NCI-H82 treated with DMSO at 0.1 percent for 48 hours (cell line): ENCODE measurements at regions not wholly inside any gene's neighbourhood (a gene's known extent, or its start where the extent isn't known, plus 50 kb on each side); places are given as distances from the start of the nearest gene placed in this dataset.
"Not testable (repeated sequence)": the region's sequence is repeated elsewhere in the genome, so short reads cannot be mapped to it uniquely, and the experiment has no call there.

Experiments
- DNase-seq: peaks from one replicate; lab custom pipeline; 2025; ENCODE audit not compliant: unreplicated experiment; lab: John Stamatoyannopoulos, UW

DNA sequence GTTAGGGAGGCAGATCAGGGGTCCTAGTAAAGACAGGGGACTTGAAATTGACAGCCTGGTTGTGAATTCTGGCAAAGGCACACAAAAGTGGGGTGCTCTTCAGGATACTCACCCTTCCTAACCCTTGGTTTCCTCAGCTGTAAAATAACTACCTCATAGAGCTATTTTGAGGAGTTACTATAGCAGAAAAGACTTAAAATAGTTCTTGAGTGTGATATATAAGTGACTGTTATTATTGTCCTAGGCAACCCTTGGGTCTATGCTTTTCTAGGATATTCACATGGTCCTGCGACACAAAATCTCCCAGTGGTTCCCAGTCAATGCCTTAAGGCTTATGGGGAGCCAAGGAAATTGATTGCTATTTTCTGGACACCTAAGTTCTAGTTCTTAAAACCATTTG, 98.1 kb upstream of the NAMPT start:
- no peak for DNase-seq

DNA sequence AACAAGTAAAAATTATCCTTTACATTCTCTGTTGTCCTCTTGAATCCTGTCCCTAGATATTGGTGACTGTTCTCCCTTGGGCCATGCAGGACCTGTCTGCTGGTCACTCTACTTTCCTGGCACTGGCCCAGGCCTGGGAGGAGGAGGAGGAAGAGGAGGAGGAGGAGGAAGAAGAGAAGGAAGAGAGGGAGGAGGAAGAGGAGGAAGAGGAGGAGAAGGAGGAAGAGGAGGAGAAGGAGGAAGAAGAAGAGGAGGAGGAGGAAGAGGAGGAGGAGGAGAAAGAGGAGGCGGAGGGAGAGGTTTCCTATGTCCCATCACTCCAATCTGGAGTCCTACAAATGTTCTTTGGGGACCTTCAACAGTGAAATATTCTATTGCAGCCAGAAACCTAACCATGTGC, 97.3 kb upstream of the NAMPT start:
- DNase-seq = no peak

DNA sequence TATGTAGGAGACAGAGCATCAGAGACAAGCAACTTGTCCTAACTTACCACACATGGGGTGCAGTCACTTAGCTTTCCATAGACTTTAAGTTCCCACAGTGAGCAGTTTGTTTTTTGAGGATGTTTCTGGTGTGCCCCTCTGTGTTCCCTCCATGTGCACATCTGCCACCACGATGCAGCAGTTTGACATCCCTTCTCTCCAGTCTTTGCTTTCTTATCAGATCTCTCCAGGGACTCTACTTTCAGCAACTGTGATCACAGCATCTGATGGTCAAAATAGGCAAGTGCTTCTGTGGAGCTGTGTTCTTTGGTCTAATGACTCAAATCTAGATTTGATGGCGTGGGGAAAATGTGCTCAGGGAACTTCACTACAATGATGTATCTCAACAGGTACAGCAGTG, 96.5 kb upstream of the NAMPT start:
- DNase-seq = no peak

DNA sequence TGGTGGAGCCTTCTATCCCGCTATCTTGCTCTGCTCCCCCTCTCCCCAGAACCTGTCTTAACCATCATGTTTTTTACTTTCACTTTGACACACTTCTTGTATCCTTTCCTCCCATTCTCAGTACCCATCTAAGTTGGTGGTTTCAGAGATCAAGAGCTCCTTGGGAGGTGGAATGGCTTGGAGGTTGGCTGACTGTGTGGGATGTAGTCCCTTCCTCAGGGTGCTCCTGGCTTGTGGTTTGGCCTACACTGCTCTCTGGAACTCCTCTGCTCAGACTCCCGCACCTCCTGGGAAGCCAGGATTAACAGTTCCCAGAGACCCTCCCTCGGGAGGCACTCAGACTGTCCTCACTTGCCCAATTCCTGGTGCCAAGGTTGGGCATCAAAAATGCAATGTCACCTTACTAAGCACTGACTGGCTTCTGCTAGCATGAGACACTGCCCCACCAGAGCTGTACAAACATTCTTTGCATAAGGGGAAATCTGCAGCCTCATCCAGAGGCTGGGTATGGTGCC, 93.1 kb upstream of the NAMPT start:
- DNase-seq = no peak

DNA sequence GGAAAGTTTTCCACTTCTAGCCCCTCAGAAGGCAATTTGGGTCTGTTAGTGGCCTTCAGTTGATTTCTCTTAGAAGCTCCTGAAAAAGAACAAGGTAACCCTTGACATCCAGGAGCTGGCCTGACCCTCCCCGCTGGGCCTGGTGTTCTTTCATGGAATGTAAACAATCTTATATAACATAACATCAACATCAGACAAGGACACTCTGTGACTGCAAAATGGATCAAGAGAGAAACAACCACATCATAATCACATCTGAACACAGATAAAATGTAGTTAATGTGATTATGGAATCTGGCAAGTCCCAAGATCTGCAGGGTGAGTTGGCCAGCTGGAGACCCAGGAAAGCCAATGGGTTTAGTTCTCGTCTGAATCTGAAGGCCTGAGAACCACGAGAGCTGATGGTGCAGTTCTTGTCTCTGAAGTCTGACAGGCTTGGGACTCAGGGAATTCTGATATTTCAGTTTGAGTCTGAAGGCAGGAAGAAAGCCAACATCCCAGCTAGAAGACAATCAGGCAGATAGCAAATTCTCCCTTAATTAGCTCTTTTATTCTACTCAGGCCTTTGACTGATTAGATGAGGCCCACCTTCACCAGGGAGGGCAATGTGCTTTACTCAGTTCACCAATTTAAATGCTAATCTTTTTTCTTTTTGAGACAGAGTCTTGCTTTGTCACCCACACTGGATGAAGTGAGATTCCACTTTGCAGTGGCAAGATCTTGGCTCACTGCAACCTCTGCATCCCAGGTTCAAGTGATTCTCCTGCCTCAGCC, 91.4 kb upstream of the NAMPT start:
- peak; percentile 42 for DNase-seq

- no peak for DNase-seq
Measured at GRCh38 chr7:106375499-106375898, 90.7 kb upstream of the NAMPT start.

DNA sequence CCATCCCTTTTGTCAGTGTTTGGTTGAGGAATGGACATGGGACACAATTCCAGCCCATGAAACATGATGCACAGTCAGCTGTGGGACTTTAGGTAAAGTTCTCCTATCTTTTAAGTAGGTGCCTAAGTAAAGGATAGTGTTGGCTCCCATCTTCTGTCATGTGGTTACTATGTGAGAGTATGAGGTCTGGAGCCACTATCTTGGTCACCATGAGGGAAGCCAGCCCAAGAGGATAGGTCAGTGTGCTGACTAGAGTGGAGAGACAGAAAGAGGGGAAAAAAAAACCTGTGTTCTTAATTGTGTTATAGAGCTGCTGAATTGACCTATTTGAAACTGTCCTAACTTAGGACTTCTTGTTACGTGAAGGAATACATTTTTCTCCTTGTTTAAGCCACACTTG, 89.7 kb upstream of the NAMPT start:
- no peak for DNase-seq

- DNase-seq = no peak
Measured at GRCh38 chr7:106372595-106373318, 88.0 kb upstream of the NAMPT start.

DNA sequence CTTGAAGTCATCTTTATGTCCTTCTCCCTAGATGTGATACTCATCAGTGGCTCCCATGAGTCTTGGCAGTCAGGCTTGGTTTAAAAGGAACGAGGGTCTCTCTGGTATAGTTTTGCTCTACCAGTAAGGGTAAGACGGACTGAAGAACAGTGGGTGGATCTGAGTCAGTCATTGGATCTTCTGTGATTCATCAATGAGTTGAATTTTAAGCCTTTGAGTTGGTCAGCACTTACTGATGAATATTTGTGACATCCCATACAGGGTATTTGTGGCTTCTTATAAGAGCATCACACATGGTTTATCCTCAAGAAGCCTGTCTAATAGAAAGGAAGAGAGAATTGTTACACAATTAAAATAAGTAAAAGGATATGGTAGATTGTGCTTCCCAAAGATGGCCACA, 87.3 kb upstream of the NAMPT start:
- DNase-seq = no peak

- no peak for DNase-seq
Measured at GRCh38 chr7:106371629-106372028, 86.8 kb upstream of the NAMPT start.

DNA sequence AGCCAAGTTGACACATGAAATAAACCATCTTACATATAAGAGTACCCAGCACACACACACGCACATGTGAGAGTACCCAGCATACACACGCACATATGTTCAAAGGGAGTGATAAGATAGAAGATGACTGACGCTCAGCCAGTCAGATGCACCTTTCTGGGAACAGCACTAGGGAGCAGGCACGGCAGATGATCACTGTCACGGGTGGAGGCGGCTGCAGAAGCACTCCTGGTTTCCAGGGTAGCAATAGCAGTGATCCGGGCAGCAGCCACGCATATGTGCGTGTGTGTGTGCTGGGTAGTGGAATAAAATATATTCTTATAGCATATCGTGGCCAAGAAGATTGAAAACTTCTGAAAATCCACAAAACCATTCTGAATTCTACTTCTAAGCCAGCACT, 85.8 kb upstream of the NAMPT start:
- DNase-seq = no peak

DNA sequence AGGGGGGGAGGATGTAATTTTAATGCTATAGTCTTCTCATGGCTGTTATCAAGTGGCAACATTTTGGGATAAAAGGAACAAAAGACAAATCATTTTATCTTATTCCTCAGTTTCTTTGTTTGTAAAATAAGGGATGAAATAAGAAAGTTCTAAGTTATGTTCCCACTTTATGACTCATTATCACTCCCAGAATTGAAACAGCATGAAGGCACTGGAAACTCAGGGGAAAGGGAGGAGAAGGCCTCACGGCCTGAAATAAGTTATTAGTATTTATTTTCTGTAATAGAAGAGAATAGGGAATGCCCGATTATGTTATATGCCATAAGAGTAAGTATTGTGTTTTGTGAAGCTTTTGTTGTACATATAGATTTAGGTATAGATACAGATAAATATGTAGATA, 85.0 kb upstream of the NAMPT start:
- no peak for DNase-seq

DNA sequence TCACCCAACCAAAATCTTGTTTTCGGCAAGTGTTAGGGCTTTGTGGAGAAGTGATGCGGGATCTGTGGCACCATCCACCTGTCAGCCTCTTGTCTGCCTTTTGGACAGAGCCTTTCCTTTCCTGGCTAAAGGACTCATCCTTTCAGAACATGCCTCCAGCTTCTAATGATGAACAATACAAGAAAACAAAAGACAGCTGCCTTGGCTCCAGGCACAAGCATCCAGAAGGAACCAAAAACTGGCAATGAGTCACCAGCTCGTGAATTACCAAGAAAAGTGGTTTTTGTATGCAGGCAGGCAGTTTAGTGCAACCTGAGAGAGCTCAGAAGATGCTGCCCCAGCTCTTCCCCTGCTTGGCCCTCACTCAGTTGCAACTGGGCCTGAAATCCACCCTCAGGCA, 84.6 kb upstream of the NAMPT start:
- no peak for DNase-seq

GRCh38 chr7:106367664-106368063, 82.9 kb upstream of the NAMPT start:
- DNase-seq = no peak

DNA sequence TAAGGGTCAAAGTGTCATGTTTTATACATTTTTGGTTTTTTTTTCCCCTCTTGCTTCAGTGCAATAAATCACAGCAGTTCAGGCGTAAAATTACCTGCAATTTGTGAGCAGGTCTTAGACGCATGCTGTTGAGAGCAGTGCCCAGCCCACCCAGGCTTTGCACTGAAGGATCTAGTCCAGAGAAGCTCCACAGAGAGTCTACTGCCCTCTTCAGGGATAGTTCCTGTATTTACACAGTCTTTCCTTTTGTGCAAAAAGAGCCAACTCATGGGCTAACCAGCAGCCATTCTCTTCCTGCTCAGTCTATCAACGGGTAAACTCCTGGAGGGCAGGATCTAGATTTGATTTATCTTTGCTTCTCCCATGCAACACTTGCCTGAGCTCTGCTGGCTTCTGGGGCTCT, 82.2 kb upstream of the NAMPT start:
- DNase-seq = no peak

DNA sequence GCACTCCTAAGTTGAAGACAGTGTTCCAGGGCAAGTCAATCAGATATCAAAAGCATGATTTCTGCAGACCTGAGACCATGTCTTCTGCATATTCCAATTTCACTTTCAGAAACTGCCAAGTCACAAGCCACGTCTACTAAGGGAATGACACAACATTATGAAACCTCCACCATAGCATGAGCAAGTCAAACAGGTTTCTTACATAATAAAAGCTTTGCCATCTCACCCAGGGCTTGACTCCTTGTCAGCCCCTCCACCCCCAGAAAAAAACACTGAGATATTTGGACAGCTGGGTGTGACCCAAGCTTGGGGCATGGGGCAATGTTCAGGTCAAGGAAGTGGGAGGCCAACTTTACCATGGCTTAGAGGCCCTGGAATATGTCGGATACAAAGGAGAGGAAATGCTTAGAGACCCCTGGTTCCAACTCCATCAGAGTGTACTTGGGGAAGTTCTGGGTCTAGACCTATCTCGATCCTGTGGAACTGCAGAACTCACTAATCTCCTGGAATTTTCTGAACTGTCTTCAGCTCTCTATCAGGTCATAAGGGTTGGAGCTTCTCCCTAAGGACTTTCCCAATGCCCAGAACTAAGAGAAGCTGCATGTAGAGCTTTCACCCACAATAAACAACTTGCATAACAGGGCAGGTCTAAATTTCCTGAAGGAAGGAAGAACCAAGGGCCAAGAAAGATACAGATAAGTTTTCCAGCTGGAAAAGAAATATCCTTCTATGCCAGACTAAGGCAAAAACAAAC, 80.6 kb upstream of the NAMPT start:
- no peak for DNase-seq

DNA sequence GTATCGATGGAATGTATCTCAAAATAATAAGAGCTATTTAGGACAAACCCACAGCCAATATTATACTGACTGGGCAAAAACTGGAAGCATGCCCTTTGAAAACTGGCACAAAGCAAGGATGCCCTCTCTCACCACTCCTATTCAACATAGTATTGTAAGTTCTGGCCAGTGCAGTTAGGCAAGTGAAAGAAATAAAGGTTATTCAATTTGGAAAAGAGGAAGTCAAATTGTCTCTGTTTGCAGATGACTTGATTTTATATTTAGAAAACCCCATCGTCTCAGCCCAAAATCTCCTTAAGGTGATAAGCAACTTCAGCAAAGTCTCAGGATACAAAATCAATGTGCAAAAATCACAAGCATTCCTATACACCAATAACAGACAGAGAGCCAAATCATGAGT, 77.7 kb upstream of the NAMPT start:
- not testable (repeated sequence) for DNase-seq

- DNase-seq = no peak
Measured at GRCh38 chr7:106358103-106358663, 73.4 kb upstream of the NAMPT start.

GRCh38 chr7:106357675-106358074, 72.9 kb upstream of the NAMPT start:
- no peak for DNase-seq

- no peak for DNase-seq
Measured at GRCh38 chr7:106354822-106355221, 70.0 kb upstream of the NAMPT start.

- DNase-seq = no peak
Measured at GRCh38 chr7:106353944-106354343, 69.2 kb upstream of the NAMPT start.
